ENCODE measurements at regions not wholly inside any gene's neighbourhood (a gene's known extent, or its start where the extent isn't known, plus 50 kb on each side); places are given as distances from the start of the nearest gene placed in this dataset.

DNA sequence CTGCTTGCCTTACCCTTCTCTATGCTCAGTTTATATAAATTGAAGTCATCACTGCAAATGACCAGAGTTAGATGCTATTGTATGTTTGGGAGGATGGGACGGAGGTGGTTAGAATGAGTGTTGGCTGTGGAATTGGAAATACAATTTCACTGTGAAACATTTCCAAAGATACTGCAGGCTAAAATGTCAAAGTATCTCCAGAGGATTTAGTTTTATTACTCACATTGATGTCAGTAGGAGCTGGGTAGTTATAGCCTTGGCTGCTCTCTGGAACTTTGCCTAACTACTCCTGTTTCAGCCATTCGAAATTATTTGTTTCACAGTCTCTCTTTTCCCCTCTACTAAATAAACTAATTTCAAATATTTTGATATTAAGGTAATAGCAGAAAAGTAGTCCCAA is 92.6 kb upstream of the PPP3CA start:
- H3F3A ChIP-seq (replicated peaks; ENCODE audit: low read depth): no peaks in the 10 kb centered on the region
- H3K4me2 ChIP-seq: no peak overlapping the region
- H2AFZ ChIP-seq: no peak overlapping the region; the same call in 1 of the 2 replicates
- Mint-ChIP-seq H3K9me3 (no peaks in the 10 kb centered on the region), H3K27me3 (ENCODE audit: insufficient read depth, low read depth, poor library complexity) (peaks cover 1% of the 10 kb centered on the region), H3K27ac (no peak overlapping the region), H3K4me1 (no peaks in the 10 kb centered on the region), H3K4me3 (no peak overlapping the region), H3K36me3 (ENCODE audit: low read depth) (no peaks in the 10 kb centered on the region)
- no peaks in the 10 kb centered on the region for H3K36me3 ChIP-seq (ENCODE audit: insufficient read depth)
- no peak overlapping the region for H3K27ac ChIP-seq (ENCODE audit: low read depth)
- H3K9me2 ChIP-seq (ENCODE audit: insufficient read depth): no peaks in the 10 kb centered on the region
- H3K4me1 ChIP-seq (ENCODE audit: insufficient read depth): no peaks in the 10 kb centered on the region
- TF ChIP-seq JUNB (IDR thresholded peaks at IDR 0.05; ENCODE audit: unreplicated experiment) (no peak), CTCF (conservative IDR thresholded peaks at IDR 0.05; ENCODE audit: low read depth in 2 of 2) (no peak), NANOG (IDR thresholded peaks at IDR 0.05; ENCODE audit: borderline replicate concordance) (no peak), POLR2AphosphoS5 (IDR thresholded peaks at IDR 0.05; ENCODE audit: low read depth) (no peak), ZNF331 (CRISPR knock-in tag; IDR thresholded peaks at IDR 0.05; ENCODE audit: low read depth) (no peak), ZNF114 (CRISPR knock-in tag; IDR thresholded peaks at IDR 0.05) (no peak), EZH2phosphoT487 (IDR thresholded peaks at IDR 0.05; ENCODE audit: unreplicated experiment) (no peak)
- TF ChIP-seq, protein P1, sequence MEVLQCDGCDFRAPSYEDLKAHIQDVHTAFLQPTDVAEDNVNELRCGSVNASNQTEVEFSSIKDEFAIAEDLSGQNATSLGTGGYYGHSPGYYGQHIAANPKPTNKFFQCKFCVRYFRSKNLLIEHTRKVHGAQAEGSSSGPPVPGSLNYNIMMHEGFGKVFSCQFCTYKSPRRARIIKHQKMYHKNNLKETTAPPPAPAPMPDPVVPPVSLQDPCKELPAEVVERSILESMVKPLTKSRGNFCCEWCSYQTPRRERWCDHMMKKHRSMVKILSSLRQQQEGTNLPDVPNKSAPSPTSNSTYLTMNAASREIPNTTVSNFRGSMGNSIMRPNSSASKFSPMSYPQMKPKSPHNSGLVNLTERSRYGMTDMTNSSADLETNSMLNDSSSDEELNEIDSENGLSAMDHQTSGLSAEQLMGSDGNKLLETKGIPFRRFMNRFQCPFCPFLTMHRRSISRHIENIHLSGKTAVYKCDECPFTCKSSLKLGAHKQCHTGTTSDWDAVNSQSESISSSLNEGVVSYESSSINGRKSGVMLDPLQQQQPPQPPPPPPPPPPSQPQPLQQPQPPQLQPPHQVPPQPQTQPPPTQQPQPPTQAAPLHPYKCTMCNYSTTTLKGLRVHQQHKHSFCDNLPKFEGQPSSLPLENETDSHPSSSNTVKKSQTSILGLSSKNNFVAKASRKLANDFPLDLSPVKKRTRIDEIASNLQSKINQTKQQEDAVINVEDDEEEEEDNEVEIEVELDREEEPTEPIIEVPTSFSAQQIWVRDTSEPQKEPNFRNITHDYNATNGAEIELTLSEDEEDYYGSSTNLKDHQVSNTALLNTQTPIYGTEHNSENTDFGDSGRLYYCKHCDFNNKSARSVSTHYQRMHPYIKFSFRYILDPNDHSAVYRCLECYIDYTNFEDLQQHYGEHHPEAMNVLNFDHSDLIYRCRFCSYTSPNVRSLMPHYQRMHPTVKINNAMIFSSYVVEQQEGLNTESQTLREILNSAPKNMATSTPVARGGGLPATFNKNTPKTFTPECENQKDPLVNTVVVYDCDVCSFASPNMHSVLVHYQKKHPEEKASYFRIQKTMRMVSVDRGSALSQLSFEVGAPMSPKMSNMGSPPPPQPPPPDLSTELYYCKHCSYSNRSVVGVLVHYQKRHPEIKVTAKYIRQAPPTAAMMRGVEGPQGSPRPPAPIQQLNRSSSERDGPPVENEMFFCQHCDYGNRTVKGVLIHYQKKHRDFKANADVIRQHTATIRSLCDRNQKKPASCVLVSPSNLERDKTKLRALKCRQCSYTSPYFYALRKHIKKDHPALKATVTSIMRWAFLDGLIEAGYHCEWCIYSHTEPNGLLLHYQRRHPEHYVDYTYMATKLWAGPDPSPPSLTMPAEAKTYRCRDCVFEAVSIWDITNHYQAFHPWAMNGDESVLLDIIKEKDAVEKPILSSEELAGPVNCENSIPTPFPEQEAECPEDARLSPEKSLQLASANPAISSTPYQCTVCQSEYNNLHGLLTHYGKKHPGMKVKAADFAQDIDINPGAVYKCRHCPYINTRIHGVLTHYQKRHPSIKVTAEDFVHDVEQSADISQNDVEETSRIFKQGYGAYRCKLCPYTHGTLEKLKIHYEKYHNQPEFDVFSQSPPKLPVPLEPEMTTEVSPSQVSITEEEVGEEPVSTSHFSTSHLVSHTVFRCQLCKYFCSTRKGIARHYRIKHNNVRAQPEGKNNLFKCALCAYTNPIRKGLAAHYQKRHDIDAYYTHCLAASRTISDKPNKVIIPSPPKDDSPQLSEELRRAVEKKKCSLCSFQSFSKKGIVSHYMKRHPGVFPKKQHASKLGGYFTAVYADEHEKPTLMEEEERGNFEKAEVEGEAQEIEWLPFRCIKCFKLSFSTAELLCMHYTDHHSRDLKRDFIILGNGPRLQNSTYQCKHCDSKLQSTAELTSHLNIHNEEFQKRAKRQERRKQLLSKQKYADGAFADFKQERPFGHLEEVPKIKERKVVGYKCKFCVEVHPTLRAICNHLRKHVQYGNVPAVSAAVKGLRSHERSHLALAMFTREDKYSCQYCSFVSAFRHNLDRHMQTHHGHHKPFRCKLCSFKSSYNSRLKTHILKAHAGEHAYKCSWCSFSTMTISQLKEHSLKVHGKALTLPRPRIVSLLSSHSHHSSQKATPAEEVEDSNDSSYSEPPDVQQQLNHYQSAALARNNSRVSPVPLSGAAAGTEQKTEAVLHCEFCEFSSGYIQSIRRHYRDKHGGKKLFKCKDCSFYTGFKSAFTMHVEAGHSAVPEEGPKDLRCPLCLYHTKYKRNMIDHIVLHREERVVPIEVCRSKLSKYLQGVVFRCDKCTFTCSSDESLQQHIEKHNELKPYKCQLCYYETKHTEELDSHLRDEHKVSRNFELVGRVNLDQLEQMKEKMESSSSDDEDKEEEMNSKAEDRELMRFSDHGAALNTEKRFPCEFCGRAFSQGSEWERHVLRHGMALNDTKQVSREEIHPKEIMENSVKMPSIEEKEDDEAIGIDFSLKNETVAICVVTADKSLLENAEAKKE (CRISPR knock-in tag; IDR thresholded peaks at IDR 0.05): no peak
- TF ChIP-seq, protein P2, sequence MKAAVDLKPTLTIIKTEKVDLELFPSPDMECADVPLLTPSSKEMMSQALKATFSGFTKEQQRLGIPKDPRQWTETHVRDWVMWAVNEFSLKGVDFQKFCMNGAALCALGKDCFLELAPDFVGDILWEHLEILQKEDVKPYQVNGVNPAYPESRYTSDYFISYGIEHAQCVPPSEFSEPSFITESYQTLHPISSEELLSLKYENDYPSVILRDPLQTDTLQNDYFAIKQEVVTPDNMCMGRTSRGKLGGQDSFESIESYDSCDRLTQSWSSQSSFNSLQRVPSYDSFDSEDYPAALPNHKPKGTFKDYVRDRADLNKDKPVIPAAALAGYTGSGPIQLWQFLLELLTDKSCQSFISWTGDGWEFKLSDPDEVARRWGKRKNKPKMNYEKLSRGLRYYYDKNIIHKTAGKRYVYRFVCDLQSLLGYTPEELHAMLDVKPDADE (IDR thresholded peaks at IDR 0.05): no peak
- H3K4me3 ChIP-seq: no peak overlapping the region
- no peaks in the 10 kb centered on the region for H4K20me1 ChIP-seq (replicated peaks; ENCODE audit: insufficient read depth)
- DNase-seq (ENCODE audit: low spot score) (no peak), ATAC-seq (no peak)
- no peaks in the 10 kb centered on the region for H3K79me2 ChIP-seq (replicated peaks; ENCODE audit: insufficient read depth)
- H3K27me3 ChIP-seq (ENCODE audit: insufficient read depth): no peaks in the 10 kb centered on the region

Measured in GM23338 (cell line).